Right cardiac atrium (tissue), 5 donors: ENCODE measurements at regions not wholly inside any gene's neighbourhood (a gene's known extent, or its start where the extent isn't known, plus 50 kb on each side); places are given as distances from the start of the nearest gene placed in this dataset.
"Not testable (repeated sequence)": the region's sequence is repeated elsewhere in the genome, so short reads cannot be mapped to it uniquely, and the experiment has no call there.

ENCODE experiments used
- ATAC-seq, 2 donors: fragments of 200-7000 bp; cut with Tn5 transposase; one replicate each; pipeline versions ENCODE4 v1.8.0 to v1.9.1; 2020; ENCODE audit warnings: moderate library complexity in 2 of 2, mild to moderate bottlenecking in 1 of 2
- DNase-seq, 3 donors: peaks; one replicate each; pipeline ENCODE4 v3.0.0-alpha.2; 2020
- H3K27ac ChIP-seq: one replicate; pipeline ENCODE4 v1.5.1; 2013; ENCODE audit warnings: mild to moderate bottlenecking, low read length, control low read depth, moderate library complexity
- H3K27me3 ChIP-seq: one replicate; pipeline ENCODE4 v1.6.1; 2013; ENCODE audit not compliant: control insufficient read depth, insufficient read depth
- H3K4me1 ChIP-seq: one replicate; pipeline ENCODE4 v1.6.1; 2013; ENCODE audit warnings: low read length; ENCODE audit not compliant: control insufficient read depth, insufficient read depth
- H3K4me3 ChIP-seq: one replicate; pipeline ENCODE4 v1.5.1; 2013; ENCODE audit warnings: low read length, control low read depth
- H3K9me3 ChIP-seq: one replicate; pipeline ENCODE4 v1.6.1; 2013; ENCODE audit warnings: low read length; ENCODE audit not compliant: control insufficient read depth
- WGBS: extraction: QIAGEN DNeasy Blood & Tissue Kit; methylation state at CpG from one replicate; pipeline ENCODE4 v1.1.7; 2013; 5-methylcytosine and 5-hydroxymethylcytosine counted together
- intact Hi-C, 4 donors: fragments of 100-400 bp; cut with DNase I; formaldehyde crosslinking; loops; one replicate each; pipeline versions ENCODE4 v1.11.0 to v1.14.0; 2022 to 2023
- donor health status: healthy with polysubstance abuse.
- donor health status: DM: no; HTN: yes; CAD: no.
- donor health status: DM: no; HTN: no; CAD: no.
- donor health status: DM: no; HTN: yes; CAD: no; lungs with severe emphysema.
- donor health status: DM: yes; HTN: yes; CAD: no.

DNA sequence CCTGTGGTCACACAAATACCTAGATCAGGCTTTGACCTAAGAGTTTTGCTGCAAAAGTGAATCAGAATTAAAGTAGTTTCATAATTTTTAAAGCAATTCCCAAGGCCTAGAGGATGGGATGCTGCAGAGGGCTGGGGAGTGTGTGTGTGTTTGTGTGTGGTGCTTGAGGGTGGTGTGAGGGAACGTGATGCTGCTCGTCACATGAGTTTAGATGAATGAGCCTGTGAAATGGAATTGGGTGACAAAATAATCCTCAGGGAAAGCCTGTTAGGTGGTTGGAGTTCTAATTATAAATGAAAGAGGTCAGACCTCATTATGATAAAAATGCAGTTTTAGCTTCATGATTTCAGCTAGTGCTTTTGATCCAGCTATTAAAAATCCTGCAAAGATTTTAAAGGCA lies 87.5 kb upstream of the TMEM170B start:
- no peaks in the 10 kb centered on the region for H3K9me3 ChIP-seq
- no peaks in the 10 kb centered on the region for H3K27me3 ChIP-seq
- no peak overlapping the region for H3K4me3 ChIP-seq
- no peak overlapping the region for H3K27ac ChIP-seq
- ATAC-seq (no peak), DNase-seq (no peak)
- H3K4me1 ChIP-seq: no peaks in the 10 kb centered on the region
- WGBS: 81% methylated on average over 2 of the region's 2 CpGs
- intact Hi-C loops: no loop called here

GRCh38 chr6:11449408-11449807 lies 88.1 kb upstream of the TMEM170B start:
- H3K27me3 ChIP-seq: no peaks in the 10 kb centered on the region
- no peaks in the 10 kb centered on the region for H3K9me3 ChIP-seq
- H3K4me3 ChIP-seq: no peak overlapping the region
- no peaks in the 10 kb centered on the region for H3K4me1 ChIP-seq
- 87% methylated on average over 2 of the region's 2 CpGs for WGBS
- ATAC-seq (no peak), DNase-seq (no peak)
- intact Hi-C loops: no loop called here
- no peak overlapping the region for H3K27ac ChIP-seq

- no peak for ATAC-seq
- Histone ChIP-seq H3K9me3 (no peaks in the 10 kb centered on the region), H3K27ac (no peak overlapping the region), H3K27me3 (no peaks in the 10 kb centered on the region), H3K4me1 (no peaks in the 10 kb centered on the region), H3K4me3 (no peak overlapping the region)
- no peak for DNase-seq
- intact Hi-C loops: no loop called here
These were observed 89.5 kb upstream of the TMEM170B start for GRCh38 chr6:11448038-11448437.

DNA sequence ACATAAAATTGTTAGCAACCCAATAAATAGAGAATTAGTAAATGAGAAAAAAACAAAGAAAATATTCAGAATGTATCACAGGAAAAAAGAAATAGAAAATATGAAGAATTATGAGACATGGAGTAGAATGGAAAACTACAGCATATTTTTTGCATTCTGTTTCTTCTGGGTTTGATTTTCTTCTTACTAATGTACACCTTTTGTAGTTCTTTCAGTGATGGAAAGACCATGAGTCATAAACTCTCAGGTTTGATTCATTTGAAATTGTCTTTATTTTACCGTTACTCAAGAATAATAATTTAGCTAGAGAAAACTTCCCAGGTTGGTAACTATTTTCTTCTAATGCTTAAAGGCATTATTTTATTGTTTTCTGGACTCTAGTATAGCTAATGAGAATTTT lies 90.3 kb upstream of the TMEM170B start:
- intact Hi-C loops: no loop called here
- H3K27ac ChIP-seq: no peak overlapping the region
- H3K27me3 ChIP-seq: no peaks in the 10 kb centered on the region
- no peaks in the 10 kb centered on the region for H3K4me1 ChIP-seq
- H3K9me3 ChIP-seq: no peaks in the 10 kb centered on the region
- ATAC-seq (no peak), DNase-seq (no peak)
- H3K4me3 ChIP-seq: no peak overlapping the region
- WGBS: 96% methylated on average over 1 of the region's 1 CpG

GRCh38 chr6:11445146-11445545 lies 92.4 kb upstream of the TMEM170B start:
- H3K27me3 ChIP-seq: no peaks in the 10 kb centered on the region
- WGBS: 94% methylated on average over 2 of the region's 2 CpGs
- no peak for ATAC-seq
- no peak overlapping the region for H3K4me3 ChIP-seq
- no peaks in the 10 kb centered on the region for H3K4me1 ChIP-seq
- DNase-seq: no peak
- H3K27ac ChIP-seq: no peak overlapping the region
- intact Hi-C loops: no loop called here
- no peaks in the 10 kb centered on the region for H3K9me3 ChIP-seq

DNA sequence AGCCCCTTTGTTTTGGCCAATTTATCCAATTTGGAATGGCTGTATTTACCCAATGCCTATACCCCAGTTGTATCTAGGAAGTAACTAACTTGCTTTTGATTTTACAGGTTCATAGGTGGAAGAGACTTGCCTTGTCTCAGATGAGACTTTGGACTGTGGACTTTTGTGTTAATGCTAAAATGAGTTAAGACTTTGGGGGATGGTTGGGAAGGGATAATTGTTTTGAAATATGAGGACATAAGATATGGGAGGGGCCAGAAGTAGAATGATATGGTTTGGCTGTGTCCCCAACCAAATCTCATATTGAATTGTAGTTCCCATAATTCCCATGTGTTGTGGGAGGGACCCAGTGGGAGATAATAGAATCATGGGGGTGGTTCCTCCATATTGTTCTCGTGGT lies 94.4 kb upstream of the TMEM170B start:
- H3K27ac ChIP-seq, ATAC-seq, H3K27me3 ChIP-seq, H3K9me3 ChIP-seq, DNase-seq, H3K4me3 ChIP-seq, H3K4me1 ChIP-seq, intact Hi-C loops: not testable (repeated sequence)
- 80% methylated on average over 1 of the region's 1 CpG for WGBS

DNA sequence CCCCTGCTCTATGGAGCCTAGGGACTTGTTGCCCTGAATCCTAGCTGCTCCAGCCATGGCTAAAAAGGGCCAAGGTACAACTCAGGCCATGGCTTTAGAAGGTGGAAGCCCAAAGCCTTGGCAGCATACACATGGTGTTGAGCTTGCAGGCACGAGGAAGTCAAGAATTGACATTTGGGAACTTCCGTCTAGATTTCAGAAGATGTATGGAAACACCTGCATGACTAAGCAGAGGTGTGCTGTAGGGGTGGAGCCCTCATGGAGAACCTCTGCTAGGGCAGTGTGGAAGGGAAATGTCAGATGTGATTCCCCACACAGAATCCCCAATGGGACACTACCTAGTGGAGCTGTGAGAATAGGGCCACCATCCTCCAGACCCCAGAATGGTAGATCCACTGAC lies 95.1 kb upstream of the TMEM170B start:
- H3K4me3 ChIP-seq: no peak overlapping the region
- intact Hi-C loops: no loop called here
- H3K27ac ChIP-seq: no peak overlapping the region
- peaks cover 4% of the 10 kb centered on the region for H3K4me1 ChIP-seq
- no peak for ATAC-seq
- DNase-seq: no peak
- 90% methylated on average over 2 of the region's 2 CpGs for WGBS
- H3K27me3 ChIP-seq: no peaks in the 10 kb centered on the region
- H3K9me3 ChIP-seq: no peaks in the 10 kb centered on the region

- intact Hi-C loops: loop anchor here in 1 of 4 donors (10.0 kb wide), 1 partner anchor 75 kb away; no protein-coding TSS in a partner anchor
- Histone ChIP-seq H3K4me1 (peaks cover 4% of the 10 kb centered on the region), H3K27ac (no peak overlapping the region), H3K27me3 (no peaks in the 10 kb centered on the region), H3K9me3 (no peaks in the 10 kb centered on the region), H3K4me3 (no peak overlapping the region)
- ATAC-seq: no peak
- no peak for DNase-seq
- 85% methylated on average over 2 of the region's 2 CpGs for WGBS
These were observed 97.7 kb upstream of the TMEM170B start for GRCh38 chr6:11439876-11440275.

GRCh38 chr6:11439017-11439420 lies 98.5 kb upstream of the TMEM170B start:
- Histone ChIP-seq H3K27ac (no peak overlapping the region), H3K9me3 (no peaks in the 10 kb centered on the region), H3K4me3 (no peak overlapping the region), H3K27me3 (no peaks in the 10 kb centered on the region), H3K4me1 (peaks cover 4% of the 10 kb centered on the region)
- DNase-seq: no peak
- WGBS: 26% methylated on average over 2 of the region's 2 CpGs
- intact Hi-C loops: loop anchor here in 1 of 4 donors (10.0 kb wide), 1 partner anchor 74 kb away; no protein-coding TSS in a partner anchor
- peak; percentile 58 to 86 for ATAC-seq

GRCh38 chr6:11437824-11438459 lies 99.6 kb upstream of the TMEM170B start:
- ATAC-seq: peak; percentile 38 to 82
- DNase-seq: no peak
- 54% methylated on average over 6 of the region's 6 CpGs for WGBS
- no peaks in the 10 kb centered on the region for H3K9me3 ChIP-seq
- no peak overlapping the region for H3K4me3 ChIP-seq
- H3K27me3 ChIP-seq: no peaks in the 10 kb centered on the region
- peak overlapping the region; percentile 14 for H3K27ac ChIP-seq
- peaks cover 4% of the 10 kb centered on the region for H3K4me1 ChIP-seq
- intact Hi-C loops: loop anchor here in 1 of 4 donors (10.0 kb wide), 1 partner anchor 73 kb away; no protein-coding TSS in a partner anchor

DNA sequence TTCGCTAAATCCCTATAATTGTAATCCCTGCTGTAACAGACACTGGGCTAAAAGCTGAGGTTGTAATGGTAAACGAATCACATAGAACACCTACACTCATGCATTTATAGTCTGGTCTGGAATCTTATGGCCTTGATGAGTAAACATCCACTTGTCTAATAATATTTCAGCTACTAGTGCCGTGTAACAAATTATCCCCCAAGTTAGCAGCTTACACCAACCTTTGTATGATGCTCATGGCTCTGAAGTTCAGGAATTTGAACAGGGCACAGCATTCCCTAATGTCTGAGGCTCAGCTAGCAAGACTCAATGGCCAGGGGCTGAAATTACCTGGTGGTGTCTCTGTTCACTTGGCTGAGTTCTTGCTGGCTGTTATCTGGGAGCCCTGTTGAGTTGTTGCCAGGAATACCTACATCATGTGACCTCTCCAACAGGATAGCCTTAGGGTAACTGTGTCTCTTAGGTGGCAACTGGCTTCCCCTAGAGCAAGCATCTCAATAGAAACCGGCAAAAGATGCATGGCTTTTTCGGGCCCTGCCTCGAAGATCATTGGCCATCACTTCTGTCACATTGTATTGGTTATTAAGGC lies 100.9 kb upstream of the TMEM170B start:
- no peak overlapping the region for H3K27ac ChIP-seq
- H3K27me3 ChIP-seq: no peaks in the 10 kb centered on the region
- H3K4me3 ChIP-seq: no peak overlapping the region
- H3K9me3 ChIP-seq: no peaks in the 10 kb centered on the region
- DNase-seq: no peak
- 96% methylated on average over 6 of the region's 6 CpGs for WGBS
- intact Hi-C loops: loop anchor here in 1 of 4 donors (10.0 kb wide), 1 partner anchor 72 kb away; no protein-coding TSS in a partner anchor
- H3K4me1 ChIP-seq: peaks cover 4% of the 10 kb centered on the region
- no peak for ATAC-seq
